GM12864 (cell line): ENCODE measurements at regions not wholly inside any gene's neighbourhood (a gene's known extent, or its start where the extent isn't known, plus 50 kb on each side); places are given as distances from the start of the nearest gene placed in this dataset.

Source experiments
- DNase-seq: peaks from one replicate; pipeline ENCODE4 v3.0.0-alpha.2; 2011; ENCODE audit warnings: low read depth
- H3K4me3 ChIP-seq: 2 replicates; pipeline ENCODE4 v1.5.1; 2011; ENCODE audit warnings: mild to moderate bottlenecking, low read depth, low read length, control low read depth
- CTCF ChIP-seq: IDR thresholded peaks from 2 replicates; pipeline ENCODE4 v1.5.1; 2011; ENCODE audit warnings: low read depth, mild to moderate bottlenecking, moderate library complexity, low read length, control low read depth, inconsistent platforms; ENCODE audit errors: missing control alignments

- no peak for DNase-seq
- no peak overlapping the region for H3K4me3 ChIP-seq
- no peak for TF ChIP-seq CTCF
These were observed 627.1 kb upstream of the CCDC54 start for GRCh38 chr3:106750092-106750491.

GRCh38 chr3:106755336-106755735, 621.9 kb upstream of the CCDC54 start:
- no peak for DNase-seq
- H3K4me3 ChIP-seq, result no peak overlapping the region
- no peak for TF ChIP-seq CTCF

GRCh38 chr3:106756901-106757300, 620.3 kb upstream of the CCDC54 start:
- TF ChIP-seq CTCF, result no peak
- no peak for DNase-seq

GRCh38 chr3:106758459-106758858, 618.8 kb upstream of the CCDC54 start:
- DNase-seq, result no peak
- no peak for TF ChIP-seq CTCF

More at GRCh38 chr3:106756901-106757300, 620.3 kb upstream of the CCDC54 start:
- no peak overlapping the region for H3K4me3 ChIP-seq

GRCh38 chr3:106759731-106760130, 617.5 kb upstream of the CCDC54 start:
- no peak for TF ChIP-seq CTCF
- no peak for DNase-seq

More at GRCh38 chr3:106758459-106758858, 618.8 kb upstream of the CCDC54 start:
- no peak overlapping the region for H3K4me3 ChIP-seq

GRCh38 chr3:106765342-106765741, 611.9 kb upstream of the CCDC54 start:
- no peak overlapping the region for H3K4me3 ChIP-seq
- no peak for TF ChIP-seq CTCF
- no peak for DNase-seq

More at GRCh38 chr3:106759731-106760130, 617.5 kb upstream of the CCDC54 start:
- no peak overlapping the region for H3K4me3 ChIP-seq

- DNase-seq, result no peak
- TF ChIP-seq CTCF, result no peak
- no peak overlapping the region for H3K4me3 ChIP-seq
These were observed 608.2 kb upstream of the CCDC54 start for GRCh38 chr3:106768941-106769480.
